GM23338 (cell line): ENCODE measurements at regions not wholly inside any gene's neighbourhood (a gene's known extent, or its start where the extent isn't known, plus 50 kb on each side); places are given as distances from the start of the nearest gene placed in this dataset.

Experiments
- ATAC-seq: fragments of 200-7000 bp; cut with Tn5 transposase; 3 replicates; pipeline ENCODE4 v1.9.1; 2020
- DNase-seq: peaks from one replicate; pipeline ENCODE4 v3.0.0-alpha.2; 2015; ENCODE audit warnings: low spot score
- H2AFZ ChIP-seq: fragments of 200-600 bp; sonication (generic); 2 replicates; pipeline ENCODE4 v1.8.0; 2016; ENCODE audit warnings: antibody characterized with exemption, mild to moderate bottlenecking, moderate library complexity
- H3F3A ChIP-seq: fragments of 200-600 bp; sonication (generic); replicated peaks from 2 replicates; pipeline ENCODE4 v1.8.0; 2017; ENCODE audit warnings: antibody characterized with exemption, mixed run types, low read depth
- H3K27ac ChIP-seq: fragments of 200-600 bp; sonication (generic); 2 replicates; pipeline ENCODE4 v1.6.1; 2016; ENCODE audit warnings: low read depth
- H3K27me3 ChIP-seq: fragments of 200-600 bp; sonication (generic); 2 replicates; pipeline ENCODE4 v1.8.0; 2016; ENCODE audit warnings: mild to moderate bottlenecking, mixed run types, moderate library complexity; ENCODE audit not compliant: insufficient read depth
- H3K36me3 ChIP-seq: fragments of 200-600 bp; sonication (generic); 2 replicates; pipeline ENCODE4 v1.8.0; 2016; ENCODE audit warnings: mild to moderate bottlenecking; ENCODE audit not compliant: insufficient read depth
- H3K4me1 ChIP-seq: fragments of 200-600 bp; sonication (generic); 2 replicates; pipeline ENCODE4 v1.8.0; 2016; ENCODE audit warnings: mild to moderate bottlenecking, moderate library complexity; ENCODE audit not compliant: insufficient read depth
- H3K4me2 ChIP-seq: fragments of 200-600 bp; sonication (generic); 2 replicates; pipeline ENCODE4 v1.7.1; 2017; ENCODE audit warnings: mixed run types
- H3K4me3 ChIP-seq: fragments of 200-600 bp; sonication (generic); 2 replicates; pipeline ENCODE4 v1.6.1; 2016; ENCODE audit warnings: mixed run types
- H3K79me2 ChIP-seq: fragments of 200-600 bp; sonication (generic); replicated peaks from 2 replicates; pipeline ENCODE4 v1.8.0; 2017; ENCODE audit warnings: mild to moderate bottlenecking; ENCODE audit not compliant: insufficient read depth
- H3K9me2 ChIP-seq: fragments of 200-600 bp; sonication (generic); 2 replicates; pipeline ENCODE4 v1.8.0; 2017; ENCODE audit not compliant: insufficient read depth
- H4K20me1 ChIP-seq: fragments of 200-600 bp; sonication (generic); replicated peaks from 2 replicates; pipeline ENCODE4 v1.8.0; 2017; ENCODE audit warnings: mild to moderate bottlenecking; ENCODE audit not compliant: insufficient read depth
- H3K27ac Mint-ChIP-seq: 2 replicates; pipeline ENCODE4 v1.8.0; 2020; ENCODE audit warnings: inconsistent platforms, mild to moderate bottlenecking, moderate library complexity, mixed read lengths
- H3K27me3 Mint-ChIP-seq: 3 replicates; pipeline ENCODE4 v1.8.0; 2022; ENCODE audit warnings: low read depth, mild to moderate bottlenecking, moderate library complexity, mixed read lengths, inconsistent platforms; ENCODE audit not compliant: insufficient read depth, poor library complexity
- H3K36me3 Mint-ChIP-seq: 3 replicates; pipeline ENCODE4 v1.8.0; 2021; ENCODE audit warnings: low read depth, mild to moderate bottlenecking, inconsistent platforms, moderate library complexity, mixed read lengths
- H3K4me1 Mint-ChIP-seq: 3 replicates; pipeline ENCODE4 v1.8.0; 2020; ENCODE audit warnings: mild to moderate bottlenecking, inconsistent platforms, mixed read lengths
- H3K4me3 Mint-ChIP-seq: 3 replicates; pipeline ENCODE4 v1.8.0; 2021; ENCODE audit warnings: moderate library complexity, mild to moderate bottlenecking, inconsistent platforms, mixed read lengths
- H3K9me3 Mint-ChIP-seq: 3 replicates; pipeline ENCODE4 v1.8.0; 2020; ENCODE audit warnings: moderate library complexity, mild to moderate bottlenecking, inconsistent platforms, mixed read lengths
- CREB1 ChIP-seq: fragments of 250-450 bp; sonication (Bioruptor Pico); IDR thresholded peaks from 2 replicates; pipeline ENCODE4 v1.5.0; 2020; ENCODE audit warnings: low read depth, mild to moderate bottlenecking, moderate library complexity
- EZH2 ChIP-seq: fragments of 200-600 bp; sonication (generic); IDR thresholded peaks from one replicate; pipeline ENCODE4 v1.8.0; 2017; ENCODE audit warnings: antibody characterized with exemption, mild to moderate bottlenecking, low read depth; ENCODE audit not compliant: unreplicated experiment
- EZH2phosphoT487 ChIP-seq: fragments of 200-600 bp; sonication (generic); IDR thresholded peaks from one replicate; pipeline ENCODE4 v1.8.1; 2018; ENCODE audit warnings: antibody characterized with exemption; ENCODE audit not compliant: unreplicated experiment
- JUNB ChIP-seq: IDR thresholded peaks from one replicate; pipeline ENCODE4 v1.6.1; 2016; ENCODE audit warnings: antibody characterized with exemption; ENCODE audit not compliant: unreplicated experiment
- NANOG ChIP-seq: IDR thresholded peaks from 2 replicates; pipeline ENCODE4 v1.6.1; 2016; ENCODE audit warnings: antibody characterized with exemption, borderline replicate concordance
- STAT1 ChIP-seq: IDR thresholded peaks from one replicate; pipeline ENCODE4 v1.6.1; 2016; ENCODE audit warnings: antibody characterized with exemption; ENCODE audit not compliant: unreplicated experiment
- ZNF114 ChIP-seq: fragments of 250-450 bp; sonication (Bioruptor Pico); IDR thresholded peaks from 2 replicates; pipeline ENCODE4 v1.5.0; 2020; ENCODE audit warnings: mild to moderate bottlenecking, moderate library complexity
- TF ChIP-seq, protein P1 (sequence below): fragments of 250-450 bp; sonication (Bioruptor Pico); IDR thresholded peaks from 2 replicates; pipeline ENCODE4 v1.5.0; 2020; ENCODE audit warnings: mild to moderate bottlenecking, moderate library complexity
- TF ChIP-seq, protein P2 (sequence below): IDR thresholded peaks from one replicate; pipeline ENCODE4 v1.6.1; 2018; ENCODE audit warnings: antibody characterized with exemption; ENCODE audit not compliant: unreplicated experiment
- TF ChIP-seq, protein P3 (sequence below), 2 experiments: fragments of 200-600 bp in 1 of 2; sonication (generic) in 1 of 2; conservative IDR thresholded peaks; 2 replicates each; pipeline versions ENCODE4 v1.5.1 to v1.6.1; 2016 to 2017; ENCODE audit warnings: antibody characterized with exemption in 2 of 2, low read depth in 2 of 2, mild to moderate bottlenecking in 2 of 2, moderate library complexity in 1 of 2

DNA sequence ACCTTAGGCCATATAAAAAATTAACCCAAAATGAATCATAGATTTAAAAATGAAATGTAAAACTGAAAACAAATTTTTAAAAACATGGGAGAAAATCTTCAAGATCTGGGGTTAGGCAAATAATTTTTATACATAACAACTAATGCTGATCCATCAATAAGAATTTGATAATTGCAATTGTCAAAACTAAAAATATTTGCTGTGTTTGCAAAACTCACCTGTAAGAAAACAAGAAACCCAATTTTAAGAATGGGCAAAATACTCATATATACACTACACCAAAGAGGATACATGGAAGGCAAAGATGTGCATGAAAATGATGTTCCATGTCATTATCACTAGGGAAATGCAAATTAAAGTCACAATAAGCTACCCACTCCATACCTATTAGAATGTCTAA lies 194.8 kb upstream of the NRP1 start:
- TF ChIP-seq CREB1 (CRISPR knock-in tag) (no peak), JUNB (no peak)
- no peak overlapping the region for H3K4me3 Mint-ChIP-seq
- peaks cover 10% of the 10 kb centered on the region; the same call in 2 of the 3 replicates for H3K36me3 Mint-ChIP-seq

DNA sequence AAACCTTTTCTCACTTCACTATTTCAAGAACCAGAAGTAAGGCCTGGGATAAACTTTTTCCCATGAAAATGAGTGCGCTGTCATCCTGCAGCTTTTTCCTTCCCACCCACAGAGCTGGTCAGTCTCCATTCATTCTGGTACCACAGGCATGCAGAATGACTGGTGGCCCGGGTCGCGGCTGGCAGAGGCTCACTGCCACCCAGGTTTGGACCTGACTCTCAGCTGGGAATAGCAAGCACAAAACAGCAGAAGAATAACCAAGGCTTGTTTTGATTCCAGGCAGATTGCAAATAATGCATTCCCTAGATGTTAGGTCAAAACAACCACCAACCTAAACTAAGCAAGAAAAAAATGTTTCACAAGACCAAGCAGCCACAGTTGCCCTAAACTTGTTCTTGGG lies 190.5 kb upstream of the NRP1 start:
- DNase-seq (no peak), ATAC-seq (no peak)
- H3K36me3 Mint-ChIP-seq: peaks cover 8% of the 10 kb centered on the region; the same call in 2 of the 3 replicates
- peaks cover 23% of the 10 kb centered on the region for H3K4me1 Mint-ChIP-seq
- H3K27ac ChIP-seq: no peak overlapping the region
- H3K9me2 ChIP-seq: 0 out of 2 replicates have a peak, but pooled peaks cover 5% of the 10 kb centered on the region
- H2AFZ ChIP-seq: peak overlapping the region; percentile 61; the same call in 1 of the 2 replicates
- H3K4me3 Mint-ChIP-seq: no peak overlapping the region
- H3K4me2 ChIP-seq: no peak overlapping the region
- H3F3A ChIP-seq: no peaks in the 10 kb centered on the region
- no peak overlapping the region for H3K4me3 ChIP-seq
- no peak overlapping the region for H3K27ac Mint-ChIP-seq
- H3K27me3 Mint-ChIP-seq: peaks cover 5% of the 10 kb centered on the region
- H3K36me3 ChIP-seq: no peaks in the 10 kb centered on the region
- no peaks in the 10 kb centered on the region for H3K79me2 ChIP-seq
- H4K20me1 ChIP-seq: no peaks in the 10 kb centered on the region
- peaks cover 21% of the 10 kb centered on the region for H3K4me1 ChIP-seq
- no peaks in the 10 kb centered on the region for H3K27me3 ChIP-seq
- H3K9me3 Mint-ChIP-seq: peaks cover 5% of the 10 kb centered on the region; the same call in 1 of the 3 replicates
- TF ChIP-seq, protein P1, sequence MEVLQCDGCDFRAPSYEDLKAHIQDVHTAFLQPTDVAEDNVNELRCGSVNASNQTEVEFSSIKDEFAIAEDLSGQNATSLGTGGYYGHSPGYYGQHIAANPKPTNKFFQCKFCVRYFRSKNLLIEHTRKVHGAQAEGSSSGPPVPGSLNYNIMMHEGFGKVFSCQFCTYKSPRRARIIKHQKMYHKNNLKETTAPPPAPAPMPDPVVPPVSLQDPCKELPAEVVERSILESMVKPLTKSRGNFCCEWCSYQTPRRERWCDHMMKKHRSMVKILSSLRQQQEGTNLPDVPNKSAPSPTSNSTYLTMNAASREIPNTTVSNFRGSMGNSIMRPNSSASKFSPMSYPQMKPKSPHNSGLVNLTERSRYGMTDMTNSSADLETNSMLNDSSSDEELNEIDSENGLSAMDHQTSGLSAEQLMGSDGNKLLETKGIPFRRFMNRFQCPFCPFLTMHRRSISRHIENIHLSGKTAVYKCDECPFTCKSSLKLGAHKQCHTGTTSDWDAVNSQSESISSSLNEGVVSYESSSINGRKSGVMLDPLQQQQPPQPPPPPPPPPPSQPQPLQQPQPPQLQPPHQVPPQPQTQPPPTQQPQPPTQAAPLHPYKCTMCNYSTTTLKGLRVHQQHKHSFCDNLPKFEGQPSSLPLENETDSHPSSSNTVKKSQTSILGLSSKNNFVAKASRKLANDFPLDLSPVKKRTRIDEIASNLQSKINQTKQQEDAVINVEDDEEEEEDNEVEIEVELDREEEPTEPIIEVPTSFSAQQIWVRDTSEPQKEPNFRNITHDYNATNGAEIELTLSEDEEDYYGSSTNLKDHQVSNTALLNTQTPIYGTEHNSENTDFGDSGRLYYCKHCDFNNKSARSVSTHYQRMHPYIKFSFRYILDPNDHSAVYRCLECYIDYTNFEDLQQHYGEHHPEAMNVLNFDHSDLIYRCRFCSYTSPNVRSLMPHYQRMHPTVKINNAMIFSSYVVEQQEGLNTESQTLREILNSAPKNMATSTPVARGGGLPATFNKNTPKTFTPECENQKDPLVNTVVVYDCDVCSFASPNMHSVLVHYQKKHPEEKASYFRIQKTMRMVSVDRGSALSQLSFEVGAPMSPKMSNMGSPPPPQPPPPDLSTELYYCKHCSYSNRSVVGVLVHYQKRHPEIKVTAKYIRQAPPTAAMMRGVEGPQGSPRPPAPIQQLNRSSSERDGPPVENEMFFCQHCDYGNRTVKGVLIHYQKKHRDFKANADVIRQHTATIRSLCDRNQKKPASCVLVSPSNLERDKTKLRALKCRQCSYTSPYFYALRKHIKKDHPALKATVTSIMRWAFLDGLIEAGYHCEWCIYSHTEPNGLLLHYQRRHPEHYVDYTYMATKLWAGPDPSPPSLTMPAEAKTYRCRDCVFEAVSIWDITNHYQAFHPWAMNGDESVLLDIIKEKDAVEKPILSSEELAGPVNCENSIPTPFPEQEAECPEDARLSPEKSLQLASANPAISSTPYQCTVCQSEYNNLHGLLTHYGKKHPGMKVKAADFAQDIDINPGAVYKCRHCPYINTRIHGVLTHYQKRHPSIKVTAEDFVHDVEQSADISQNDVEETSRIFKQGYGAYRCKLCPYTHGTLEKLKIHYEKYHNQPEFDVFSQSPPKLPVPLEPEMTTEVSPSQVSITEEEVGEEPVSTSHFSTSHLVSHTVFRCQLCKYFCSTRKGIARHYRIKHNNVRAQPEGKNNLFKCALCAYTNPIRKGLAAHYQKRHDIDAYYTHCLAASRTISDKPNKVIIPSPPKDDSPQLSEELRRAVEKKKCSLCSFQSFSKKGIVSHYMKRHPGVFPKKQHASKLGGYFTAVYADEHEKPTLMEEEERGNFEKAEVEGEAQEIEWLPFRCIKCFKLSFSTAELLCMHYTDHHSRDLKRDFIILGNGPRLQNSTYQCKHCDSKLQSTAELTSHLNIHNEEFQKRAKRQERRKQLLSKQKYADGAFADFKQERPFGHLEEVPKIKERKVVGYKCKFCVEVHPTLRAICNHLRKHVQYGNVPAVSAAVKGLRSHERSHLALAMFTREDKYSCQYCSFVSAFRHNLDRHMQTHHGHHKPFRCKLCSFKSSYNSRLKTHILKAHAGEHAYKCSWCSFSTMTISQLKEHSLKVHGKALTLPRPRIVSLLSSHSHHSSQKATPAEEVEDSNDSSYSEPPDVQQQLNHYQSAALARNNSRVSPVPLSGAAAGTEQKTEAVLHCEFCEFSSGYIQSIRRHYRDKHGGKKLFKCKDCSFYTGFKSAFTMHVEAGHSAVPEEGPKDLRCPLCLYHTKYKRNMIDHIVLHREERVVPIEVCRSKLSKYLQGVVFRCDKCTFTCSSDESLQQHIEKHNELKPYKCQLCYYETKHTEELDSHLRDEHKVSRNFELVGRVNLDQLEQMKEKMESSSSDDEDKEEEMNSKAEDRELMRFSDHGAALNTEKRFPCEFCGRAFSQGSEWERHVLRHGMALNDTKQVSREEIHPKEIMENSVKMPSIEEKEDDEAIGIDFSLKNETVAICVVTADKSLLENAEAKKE (CRISPR knock-in tag): no peak
- TF ChIP-seq ZNF114 (CRISPR knock-in tag): no peak
- TF ChIP-seq NANOG: no peak
- TF ChIP-seq, protein P2, sequence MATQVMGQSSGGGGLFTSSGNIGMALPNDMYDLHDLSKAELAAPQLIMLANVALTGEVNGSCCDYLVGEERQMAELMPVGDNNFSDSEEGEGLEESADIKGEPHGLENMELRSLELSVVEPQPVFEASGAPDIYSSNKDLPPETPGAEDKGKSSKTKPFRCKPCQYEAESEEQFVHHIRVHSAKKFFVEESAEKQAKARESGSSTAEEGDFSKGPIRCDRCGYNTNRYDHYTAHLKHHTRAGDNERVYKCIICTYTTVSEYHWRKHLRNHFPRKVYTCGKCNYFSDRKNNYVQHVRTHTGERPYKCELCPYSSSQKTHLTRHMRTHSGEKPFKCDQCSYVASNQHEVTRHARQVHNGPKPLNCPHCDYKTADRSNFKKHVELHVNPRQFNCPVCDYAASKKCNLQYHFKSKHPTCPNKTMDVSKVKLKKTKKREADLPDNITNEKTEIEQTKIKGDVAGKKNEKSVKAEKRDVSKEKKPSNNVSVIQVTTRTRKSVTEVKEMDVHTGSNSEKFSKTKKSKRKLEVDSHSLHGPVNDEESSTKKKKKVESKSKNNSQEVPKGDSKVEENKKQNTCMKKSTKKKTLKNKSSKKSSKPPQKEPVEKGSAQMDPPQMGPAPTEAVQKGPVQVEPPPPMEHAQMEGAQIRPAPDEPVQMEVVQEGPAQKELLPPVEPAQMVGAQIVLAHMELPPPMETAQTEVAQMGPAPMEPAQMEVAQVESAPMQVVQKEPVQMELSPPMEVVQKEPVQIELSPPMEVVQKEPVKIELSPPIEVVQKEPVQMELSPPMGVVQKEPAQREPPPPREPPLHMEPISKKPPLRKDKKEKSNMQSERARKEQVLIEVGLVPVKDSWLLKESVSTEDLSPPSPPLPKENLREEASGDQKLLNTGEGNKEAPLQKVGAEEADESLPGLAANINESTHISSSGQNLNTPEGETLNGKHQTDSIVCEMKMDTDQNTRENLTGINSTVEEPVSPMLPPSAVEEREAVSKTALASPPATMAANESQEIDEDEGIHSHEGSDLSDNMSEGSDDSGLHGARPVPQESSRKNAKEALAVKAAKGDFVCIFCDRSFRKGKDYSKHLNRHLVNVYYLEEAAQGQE: no peak
- TF ChIP-seq STAT1: no peak
- TF ChIP-seq, protein P3, sequence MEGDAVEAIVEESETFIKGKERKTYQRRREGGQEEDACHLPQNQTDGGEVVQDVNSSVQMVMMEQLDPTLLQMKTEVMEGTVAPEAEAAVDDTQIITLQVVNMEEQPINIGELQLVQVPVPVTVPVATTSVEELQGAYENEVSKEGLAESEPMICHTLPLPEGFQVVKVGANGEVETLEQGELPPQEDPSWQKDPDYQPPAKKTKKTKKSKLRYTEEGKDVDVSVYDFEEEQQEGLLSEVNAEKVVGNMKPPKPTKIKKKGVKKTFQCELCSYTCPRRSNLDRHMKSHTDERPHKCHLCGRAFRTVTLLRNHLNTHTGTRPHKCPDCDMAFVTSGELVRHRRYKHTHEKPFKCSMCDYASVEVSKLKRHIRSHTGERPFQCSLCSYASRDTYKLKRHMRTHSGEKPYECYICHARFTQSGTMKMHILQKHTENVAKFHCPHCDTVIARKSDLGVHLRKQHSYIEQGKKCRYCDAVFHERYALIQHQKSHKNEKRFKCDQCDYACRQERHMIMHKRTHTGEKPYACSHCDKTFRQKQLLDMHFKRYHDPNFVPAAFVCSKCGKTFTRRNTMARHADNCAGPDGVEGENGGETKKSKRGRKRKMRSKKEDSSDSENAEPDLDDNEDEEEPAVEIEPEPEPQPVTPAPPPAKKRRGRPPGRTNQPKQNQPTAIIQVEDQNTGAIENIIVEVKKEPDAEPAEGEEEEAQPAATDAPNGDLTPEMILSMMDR (conservative IDR thresholded peaks at IDR 0.05; ENCODE audit: low read depth in 2 of 2): no peak
- no peak for TF ChIP-seq EZH2phosphoT487
- no peak for TF ChIP-seq EZH2

More for the DNA sequence above, 194.8 kb upstream of the NRP1 start:
- Histone ChIP-seq H3K9me2 (0 out of 2 replicates have a peak, but pooled peaks cover 5% of the 10 kb centered on the region), H3K4me1 (peaks cover 21% of the 10 kb centered on the region; the same call in 1 of the 2 replicates), H3K27ac (no peak overlapping the region), H2AFZ (no peak overlapping the region), H3K27me3 (no peaks in the 10 kb centered on the region), H3K4me3 (no peak overlapping the region), H3K36me3 (no peaks in the 10 kb centered on the region), H3K4me2 (no peak overlapping the region), H4K20me1 (no peaks in the 10 kb centered on the region), H3K79me2 (no peaks in the 10 kb centered on the region), H3F3A (no peaks in the 10 kb centered on the region)
- ATAC-seq (no peak), DNase-seq (no peak)
- H3K4me1 Mint-ChIP-seq: peaks cover 22% of the 10 kb centered on the region
- H3K27ac Mint-ChIP-seq: no peak overlapping the region
- H3K9me3 Mint-ChIP-seq: peaks cover 10% of the 10 kb centered on the region; the same call in 2 of the 3 replicates
- H3K27me3 Mint-ChIP-seq: peaks cover 4% of the 10 kb centered on the region
